ENCODE measurements at regions not wholly inside any gene's neighbourhood (a gene's known extent, or its start where the extent isn't known, plus 50 kb on each side); places are given as distances from the start of the nearest gene placed in this dataset.
"Not testable (repeated sequence)": the region's sequence is repeated elsewhere in the genome, so short reads cannot be mapped to it uniquely, and the experiment has no call there.

DNA sequence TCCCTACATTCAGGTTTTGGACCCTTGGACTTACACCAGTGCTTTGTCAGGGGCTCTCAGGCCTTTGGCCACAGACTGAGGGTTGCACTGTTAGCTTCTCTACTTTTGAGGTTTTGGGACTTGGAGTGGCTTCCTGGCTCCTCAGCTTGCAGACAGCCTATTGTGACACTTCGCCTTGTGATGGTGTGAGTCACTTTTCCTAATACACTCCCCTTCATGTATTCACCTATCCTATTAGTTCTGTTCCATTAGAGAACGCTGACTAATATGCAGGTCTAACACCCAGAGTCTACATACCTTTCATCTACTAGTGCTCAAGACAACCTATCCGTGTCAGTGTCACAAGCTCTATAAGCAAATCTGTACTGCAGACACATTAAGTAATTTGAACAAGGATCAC lies 605.3 kb downstream of the KCNT2 start:
- DNase-seq (ENCODE audit: low read depth in 2 of 2): no peak

DNA sequence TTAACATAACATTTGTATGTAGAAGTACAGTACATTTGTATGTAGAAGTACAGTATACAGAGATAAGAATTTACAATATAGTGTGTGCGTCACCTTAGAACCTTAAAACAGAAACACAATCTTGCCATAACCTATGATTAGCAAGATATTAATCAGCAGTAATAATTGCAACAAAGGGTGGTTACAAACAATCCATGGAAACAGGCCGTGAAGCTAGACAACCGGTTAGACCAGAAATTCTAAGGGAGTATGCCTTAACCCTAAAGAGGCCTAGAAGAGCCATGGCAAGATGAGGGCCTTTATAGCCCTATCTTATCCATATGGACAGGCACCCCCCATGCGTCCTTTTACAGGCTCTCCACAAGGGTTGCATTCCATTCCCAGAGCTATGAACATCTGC lies 605.9 kb downstream of the KCNT2 start:
- DNase-seq (ENCODE audit: low read depth in 2 of 2): not testable (repeated sequence)

DNA sequence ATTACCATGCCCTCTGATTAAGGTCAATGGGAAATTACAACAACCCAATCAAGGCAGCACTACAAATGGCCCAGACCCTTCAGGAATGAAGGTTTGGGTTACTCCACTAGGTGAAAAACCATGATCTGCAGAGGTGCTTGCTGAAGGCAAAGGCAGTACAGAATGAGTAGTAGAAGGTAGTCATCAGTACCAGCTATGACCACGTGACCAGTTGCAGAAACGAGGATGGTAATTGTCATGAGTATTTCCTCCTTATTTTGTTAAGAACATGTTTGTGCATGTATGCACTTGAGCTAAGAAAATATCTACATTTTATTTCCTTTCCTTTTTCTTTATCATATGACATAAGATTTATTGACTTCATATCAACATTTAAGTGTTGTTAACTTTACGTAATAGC lies 607.1 kb downstream of the KCNT2 start:
- no peak for DNase-seq (ENCODE audit: low read depth in 2 of 2)

DNA sequence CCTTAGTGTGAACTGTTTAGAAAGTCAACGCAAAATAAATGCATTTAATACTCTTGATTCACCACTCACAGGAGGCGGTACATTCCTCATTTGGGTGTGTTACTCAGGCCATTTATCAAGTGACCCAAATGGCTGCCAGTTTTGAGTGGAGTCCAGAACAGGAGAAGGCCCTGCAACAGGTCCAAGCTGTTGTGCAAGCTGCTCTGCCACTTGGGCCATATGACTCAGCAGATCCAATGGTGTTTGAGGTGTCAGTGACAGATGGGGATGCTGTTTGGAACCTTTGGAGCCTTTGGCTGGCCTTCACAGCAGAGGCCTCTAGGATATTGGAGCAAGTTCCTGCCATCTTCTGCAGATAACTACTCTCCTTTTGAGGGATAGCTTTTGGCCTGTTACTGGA lies 609.2 kb downstream of the KCNT2 start:
- no peak for DNase-seq (ENCODE audit: low read depth in 2 of 2)

DNA sequence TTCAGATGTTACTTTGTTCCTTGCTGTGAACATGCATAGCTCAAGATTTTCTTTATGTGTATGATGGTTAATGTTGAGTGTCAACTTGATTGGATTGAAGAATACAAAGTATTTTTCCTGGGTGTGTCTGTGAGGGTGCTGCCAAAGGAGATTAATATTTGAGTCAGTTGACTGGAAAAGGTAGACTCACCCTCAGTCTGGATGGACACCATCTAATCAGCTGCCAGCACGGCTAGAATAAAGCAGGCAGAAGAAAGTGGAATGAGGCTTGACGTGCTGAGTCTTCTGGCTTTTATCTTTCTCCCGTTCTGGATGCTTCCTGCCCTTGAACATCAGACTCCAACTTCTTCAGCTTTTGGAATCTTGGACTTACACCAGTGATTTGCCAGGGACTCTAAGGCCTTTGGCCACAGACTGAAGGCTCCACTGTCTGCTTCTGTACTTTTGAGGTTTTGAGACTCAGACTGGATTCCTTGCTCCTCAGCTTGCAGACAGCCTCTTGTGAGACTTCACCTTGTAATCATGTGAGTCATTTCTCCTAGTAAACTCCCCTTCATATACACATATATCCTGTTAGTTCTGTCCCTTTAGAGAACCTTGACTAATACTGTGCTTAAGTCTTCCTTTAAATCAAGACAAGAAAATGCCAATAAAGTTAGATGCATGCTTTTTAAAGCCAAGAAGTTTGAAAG lies 626.6 kb downstream of the KCNT2 start:
- DNase-seq (ENCODE audit: low read depth in 2 of 2): no peak

DNA sequence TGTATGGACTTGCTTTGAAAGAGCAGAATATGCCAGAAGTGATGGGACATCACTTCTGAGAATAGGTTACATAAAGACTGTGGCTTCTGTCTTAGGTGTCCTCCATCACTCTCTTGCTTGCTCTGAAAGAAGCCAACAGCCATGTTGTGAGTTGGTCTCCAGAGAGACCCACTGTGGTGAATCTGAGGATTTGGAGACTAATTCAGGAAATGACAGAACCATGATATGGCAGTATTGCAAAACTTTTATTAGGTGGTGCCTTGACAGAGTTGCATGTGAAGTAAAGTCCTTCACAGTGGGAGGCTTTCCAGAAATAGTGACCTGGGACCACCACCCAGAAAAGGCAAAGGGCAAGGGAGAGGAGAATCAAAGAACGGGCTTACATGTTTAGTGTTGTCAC lies 628.6 kb downstream of the KCNT2 start:
- no peak for DNase-seq (ENCODE audit: low read depth in 2 of 2)

DNA sequence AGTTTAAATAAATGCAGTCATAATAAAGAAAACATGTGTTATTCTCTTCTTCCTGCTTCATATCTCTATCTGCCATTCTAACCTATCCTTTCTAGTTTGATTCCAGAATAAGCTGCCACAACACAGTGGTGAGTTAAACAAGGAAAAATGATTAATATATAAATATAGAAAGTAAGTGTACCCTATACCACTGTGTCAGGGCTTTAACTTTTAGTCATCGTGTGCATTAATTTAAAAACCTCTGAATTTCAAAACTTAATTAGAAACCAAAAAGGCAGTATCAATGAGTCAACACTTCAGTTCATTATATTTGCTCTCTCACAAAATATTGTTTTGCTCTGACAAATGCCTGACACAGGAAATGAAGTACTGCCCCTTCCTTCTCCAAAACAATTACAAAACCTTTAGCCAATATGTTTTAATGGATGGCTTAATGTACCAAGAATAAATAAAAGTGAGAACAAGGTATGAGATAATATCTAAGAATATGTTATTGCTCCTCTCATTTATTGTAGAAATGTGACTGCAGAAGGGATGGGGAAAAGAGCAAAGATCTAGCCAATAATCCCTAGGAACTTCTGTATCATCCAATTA lies 634.8 kb downstream of the KCNT2 start:
- no peak for DNase-seq (ENCODE audit: low read depth in 2 of 2)

DNA sequence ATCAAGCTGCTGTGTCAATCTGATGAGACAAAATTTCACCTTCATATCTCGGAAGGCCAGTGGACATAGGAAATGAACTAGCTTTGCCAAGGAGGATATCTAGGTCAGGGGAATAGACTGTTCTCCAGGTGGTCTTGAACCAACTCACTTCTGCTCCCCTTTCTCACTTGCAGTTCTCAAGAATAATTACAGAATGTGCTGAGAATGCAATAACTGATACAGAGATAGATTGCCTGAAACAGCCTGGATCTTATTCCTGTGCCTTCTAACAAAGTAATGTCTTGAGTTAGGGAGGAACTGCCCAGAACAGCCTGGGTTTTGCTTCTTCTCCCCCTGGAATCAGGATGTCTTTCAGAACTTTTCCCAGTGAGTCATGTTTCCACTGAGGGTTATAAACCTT lies 636.7 kb downstream of the KCNT2 start:
- no peak for DNase-seq (ENCODE audit: low read depth in 2 of 2)

DNA sequence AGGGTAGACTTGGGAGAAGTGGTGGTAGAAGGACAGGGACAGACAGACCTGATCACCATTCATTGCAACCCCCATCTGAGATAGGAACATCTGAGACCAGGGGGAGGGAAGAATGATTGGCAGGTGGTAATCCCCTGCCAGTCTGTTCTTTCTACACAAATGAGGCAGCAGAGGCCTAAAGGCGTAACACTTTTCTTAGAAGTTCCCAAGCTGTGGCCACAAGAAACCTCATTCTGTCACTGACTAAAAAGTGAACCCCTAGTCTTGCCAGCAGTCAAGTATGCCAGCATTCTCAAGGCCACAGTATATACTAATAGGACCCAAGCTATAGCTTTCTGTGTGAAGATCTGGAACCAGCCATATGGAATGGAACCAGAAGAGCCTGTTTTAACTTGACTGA lies 638.0 kb downstream of the KCNT2 start:
- no peak for DNase-seq (ENCODE audit: low read depth in 2 of 2)

DNA sequence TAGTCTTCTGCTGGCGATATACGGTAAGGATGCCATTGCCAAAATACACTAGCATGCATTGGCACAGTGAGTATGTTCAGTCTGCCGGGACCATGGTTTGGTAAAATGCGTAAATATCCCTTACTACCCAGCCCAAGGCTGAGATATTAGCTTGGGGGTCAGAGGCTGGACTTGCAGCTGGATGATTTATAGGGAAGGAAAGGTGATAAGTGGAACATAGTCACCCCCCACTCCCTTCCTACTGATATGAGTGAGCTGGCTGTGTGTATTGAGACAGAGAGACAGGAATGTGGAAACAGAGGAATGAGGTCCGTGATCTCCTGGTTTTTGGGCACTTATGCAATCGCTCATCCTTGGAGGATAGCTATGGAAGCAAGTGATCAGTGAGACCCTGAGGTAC lies 642.8 kb downstream of the KCNT2 start:
- no peak for DNase-seq (ENCODE audit: low read depth in 2 of 2)

DNA sequence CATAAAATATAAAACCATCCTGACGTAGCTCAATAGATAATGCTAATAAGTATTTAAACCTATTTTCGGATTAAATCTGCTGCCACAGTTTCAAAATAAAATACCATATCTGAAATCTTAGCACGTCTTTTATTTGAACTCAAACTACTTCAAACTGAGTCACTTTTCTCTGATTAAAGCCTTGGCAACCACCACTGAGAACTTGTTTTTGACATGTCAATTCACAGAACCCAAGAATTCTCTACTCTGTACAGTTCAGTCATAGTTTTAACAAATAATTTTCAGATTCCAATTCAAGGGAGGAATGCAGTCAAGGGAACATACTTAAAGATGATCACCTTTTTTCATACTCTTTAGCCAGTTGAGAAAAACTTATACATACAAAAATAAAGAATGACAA lies 643.2 kb downstream of the KCNT2 start:
- no peak for DNase-seq (ENCODE audit: low read depth in 2 of 2)

DNA sequence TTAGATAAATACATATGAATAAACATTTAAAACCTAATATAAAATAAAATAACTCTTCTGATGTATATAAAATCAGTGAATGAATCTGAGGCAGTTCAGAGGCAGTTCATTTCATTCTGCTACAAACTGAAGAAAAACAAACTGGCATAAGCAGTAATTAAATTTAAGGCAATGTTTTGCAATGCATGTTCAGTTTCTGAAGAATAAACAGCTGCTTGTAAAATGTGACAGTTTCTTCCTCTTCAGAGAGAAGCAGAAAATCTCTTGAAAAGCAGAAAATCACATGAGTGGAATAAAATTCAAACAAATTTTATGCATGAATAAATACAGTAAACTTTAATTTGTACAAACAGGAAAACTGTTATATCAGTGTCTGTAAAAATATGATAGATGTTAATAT lies 643.7 kb downstream of the KCNT2 start:
- no peak for DNase-seq (ENCODE audit: low read depth in 2 of 2)

DNA sequence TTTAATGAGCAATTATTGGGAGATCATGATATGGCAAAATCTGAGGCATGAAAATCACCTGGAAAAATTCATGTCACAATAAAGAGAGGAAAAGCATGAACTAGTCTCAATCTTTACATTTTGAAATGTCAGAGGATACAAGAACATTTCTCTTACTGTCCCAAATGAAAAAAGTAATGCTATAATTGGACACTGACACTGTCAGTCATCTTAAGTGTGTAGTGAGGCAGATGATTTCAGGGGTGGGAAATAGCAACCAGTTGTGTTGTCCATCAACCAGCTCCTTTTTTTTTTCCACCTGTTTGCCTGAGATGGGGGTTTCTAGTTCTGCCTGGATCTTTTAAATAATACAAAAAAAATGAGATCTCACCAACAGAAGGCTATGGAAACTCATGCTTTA lies 646.2 kb downstream of the KCNT2 start:
- DNase-seq (ENCODE audit: low read depth in 2 of 2): no peak

DNA sequence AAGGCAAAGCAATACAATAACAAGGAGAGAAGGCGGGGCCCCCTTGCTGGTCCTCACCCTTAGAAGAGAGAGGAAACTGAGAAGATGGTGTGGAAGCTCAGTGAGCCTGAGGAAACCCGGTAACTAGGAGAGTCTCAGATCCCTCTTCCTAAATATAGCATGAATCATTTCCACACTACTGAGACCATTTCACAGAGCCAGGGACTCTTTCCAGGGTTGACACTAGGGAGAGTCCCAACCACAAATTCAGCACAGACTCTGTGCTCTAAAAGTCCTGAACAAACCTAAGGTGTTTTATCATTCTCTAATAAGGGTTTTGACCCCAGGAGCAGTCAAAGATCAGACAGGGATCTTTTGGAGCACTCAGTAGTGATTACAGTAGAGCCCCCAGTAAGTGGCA lies 647.7 kb downstream of the KCNT2 start:
- no peak for DNase-seq (ENCODE audit: low read depth in 2 of 2)

DNA sequence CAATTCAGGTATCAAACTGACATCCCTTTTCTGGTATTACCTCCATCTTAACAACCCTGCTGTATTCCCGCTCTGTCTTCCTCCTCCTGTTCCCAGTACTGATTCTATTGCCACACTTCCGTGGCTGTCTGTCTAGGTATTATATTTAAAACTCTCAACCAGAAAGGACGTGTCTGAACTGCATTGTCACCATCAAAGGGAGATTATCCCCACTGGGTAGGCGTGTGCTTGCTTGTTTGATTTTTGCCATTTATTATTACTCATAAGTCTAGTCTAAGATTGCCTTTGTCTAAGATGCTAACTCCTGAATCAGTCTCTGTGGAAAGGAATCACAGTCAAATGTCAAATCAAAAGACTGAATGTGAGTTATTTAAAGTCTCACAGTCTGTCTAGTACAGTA lies 650.1 kb downstream of the KCNT2 start:
- no peak for DNase-seq (ENCODE audit: low read depth in 2 of 2)

DNA sequence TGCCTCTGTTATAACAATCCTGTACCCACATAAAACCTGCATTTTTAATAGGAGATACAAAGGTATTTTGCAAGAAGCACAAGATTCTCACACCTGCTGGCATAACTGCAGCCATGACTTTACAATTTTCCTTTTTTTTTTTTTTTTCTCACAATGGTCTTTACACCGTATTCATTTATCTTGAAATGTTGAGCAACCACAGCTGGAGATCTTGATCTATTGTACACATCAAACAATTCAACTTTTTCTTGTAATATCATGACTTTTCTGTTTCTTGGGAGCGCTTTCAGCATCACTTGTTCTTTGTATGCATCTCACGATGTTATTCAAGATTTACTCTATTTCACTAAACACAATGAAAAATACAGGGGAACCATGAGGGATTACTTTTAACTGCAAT lies 651.4 kb downstream of the KCNT2 start:
- DNase-seq (ENCODE audit: low read depth in 2 of 2): no peak

DNA sequence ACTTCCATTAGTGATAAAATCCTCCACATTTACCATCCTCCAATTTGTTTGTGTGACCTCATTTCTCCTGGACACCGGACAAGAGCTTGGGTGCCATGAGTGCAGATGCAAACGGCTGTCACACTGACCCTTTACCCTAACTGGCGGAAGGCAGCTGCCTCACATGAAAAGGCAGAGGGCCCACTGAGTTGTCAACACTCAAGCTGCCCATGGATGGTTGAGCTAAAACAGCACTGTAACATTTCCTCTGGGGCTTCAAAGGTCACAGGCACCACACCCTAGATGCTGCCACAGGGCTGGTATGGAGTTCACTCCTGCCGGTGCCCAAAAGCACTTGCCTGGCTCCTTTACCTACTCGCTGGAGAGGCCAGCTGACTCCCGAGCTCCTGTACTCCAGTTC lies 653.4 kb downstream of the KCNT2 start:
- no peak for DNase-seq (ENCODE audit: low read depth in 2 of 2)

DNA sequence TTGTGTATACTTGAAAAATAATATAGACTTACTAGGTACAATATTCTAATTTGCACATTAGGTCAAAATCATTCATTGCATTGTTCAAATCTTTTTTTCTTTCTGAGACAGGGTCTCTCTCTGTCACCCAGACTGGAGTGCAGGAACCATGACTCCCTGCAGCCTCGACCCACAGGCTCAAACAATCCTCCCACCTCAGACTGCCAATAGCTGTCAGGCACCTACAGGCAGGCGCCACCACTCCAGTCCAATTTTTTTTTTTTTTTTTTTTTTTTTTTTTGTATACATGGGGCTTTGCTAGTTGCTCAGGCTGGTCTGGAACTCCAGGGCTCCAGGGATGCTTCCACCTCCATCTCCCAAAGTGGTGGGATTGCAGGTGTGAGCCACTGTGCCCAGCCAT lies 656.9 kb downstream of the KCNT2 start:
- no peak for DNase-seq (ENCODE audit: low read depth in 2 of 2)

DNA sequence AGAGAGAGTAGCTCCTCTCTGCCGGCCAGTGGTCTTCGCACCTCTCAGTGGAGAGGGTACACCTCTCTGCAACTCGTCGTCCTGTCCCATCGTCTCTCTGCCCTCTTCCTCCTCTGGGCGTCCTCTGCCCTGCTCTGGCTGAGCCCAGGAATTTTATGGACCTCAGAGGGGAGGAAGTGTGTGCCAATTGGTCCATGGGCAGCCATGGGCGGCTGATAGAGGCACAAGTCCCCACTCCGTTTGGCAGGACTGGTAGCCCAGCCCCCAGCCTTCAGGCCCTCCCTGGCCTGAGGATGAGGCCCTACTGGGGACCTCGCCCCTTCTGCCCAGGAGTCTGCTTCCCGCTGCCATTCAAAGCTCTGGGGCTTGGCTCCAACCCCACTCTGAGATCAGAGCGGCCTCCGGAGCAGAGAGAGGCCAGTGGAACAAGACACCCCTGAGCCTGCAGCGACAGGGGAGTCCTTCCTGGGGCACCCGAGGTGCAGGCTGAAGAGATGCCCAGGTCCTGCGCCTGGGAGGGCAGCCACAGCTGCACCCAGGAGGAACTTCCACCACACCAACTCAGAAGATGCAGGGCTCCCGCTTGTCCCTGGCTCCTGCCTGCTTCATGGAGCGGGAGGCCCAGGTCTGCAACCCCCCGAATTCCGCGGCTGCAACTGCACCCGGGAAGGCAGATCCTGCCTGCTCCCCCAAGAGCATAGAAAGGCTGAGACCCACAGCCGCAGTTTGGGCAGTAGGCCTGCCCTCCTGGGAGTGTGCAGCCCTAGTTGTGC lies 659.9 kb downstream of the KCNT2 start:
- DNase-seq (ENCODE audit: low read depth in 2 of 2): no peak

DNA sequence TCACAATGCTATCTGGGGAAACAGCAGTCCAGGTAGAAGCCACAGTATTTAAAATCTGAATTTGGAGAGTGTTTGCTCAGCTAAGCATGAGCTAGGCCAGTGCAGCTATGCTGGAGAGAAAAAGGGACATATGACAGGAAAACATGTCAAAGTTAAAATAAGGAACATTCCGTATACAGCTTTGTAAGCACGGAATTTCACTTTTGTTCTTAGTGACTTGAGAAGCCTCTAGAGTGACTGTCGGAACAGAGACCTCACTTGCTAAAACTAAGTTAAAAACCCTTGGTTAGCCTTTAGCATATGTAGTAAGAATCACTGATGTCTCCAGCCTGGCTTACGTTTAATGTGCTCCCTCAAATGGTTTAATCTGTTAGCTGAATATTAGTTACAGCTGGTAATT lies 661.7 kb downstream of the KCNT2 start:
- no peak for DNase-seq (ENCODE audit: low read depth in 2 of 2)

DNA sequence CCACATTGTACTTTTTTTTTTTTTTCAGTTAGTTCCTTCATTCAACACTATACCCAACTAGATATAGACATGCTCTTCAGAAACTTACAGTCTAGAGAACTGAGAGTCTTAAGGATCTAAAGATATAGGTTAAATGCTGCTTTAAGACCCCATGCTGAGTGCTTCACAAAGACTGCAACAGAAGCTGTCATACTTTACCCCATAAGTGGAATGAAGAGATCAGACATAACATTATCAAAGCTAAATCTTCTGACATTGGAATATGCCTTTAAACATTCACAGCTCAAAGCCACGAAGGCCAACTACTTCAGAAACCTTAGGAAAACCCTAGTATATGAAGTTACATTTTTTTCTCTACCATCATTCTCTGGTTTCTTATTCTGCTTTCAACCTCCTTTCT lies 666.4 kb downstream of the KCNT2 start:
- DNase-seq (ENCODE audit: low read depth in 2 of 2): no peak

DNA sequence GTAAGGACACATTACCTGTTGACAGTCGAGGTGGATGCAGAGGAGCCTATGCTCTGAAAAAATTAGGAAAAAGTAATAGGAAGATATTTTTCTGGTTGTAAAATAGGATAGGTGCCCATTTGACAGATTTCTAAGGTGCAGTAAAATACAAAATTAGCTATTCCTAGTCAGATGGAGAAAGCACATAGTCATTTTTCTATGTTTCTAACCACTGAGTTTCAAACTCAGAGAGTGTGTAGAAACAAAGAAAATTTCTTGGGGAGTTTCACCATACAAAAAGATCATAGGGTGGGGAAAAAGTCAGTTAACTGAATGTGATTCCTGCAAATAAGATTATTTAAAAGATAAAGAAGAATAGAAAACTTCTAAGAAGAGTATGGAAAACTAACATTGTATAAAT lies 666.9 kb downstream of the KCNT2 start:
- no peak for DNase-seq (ENCODE audit: low read depth in 2 of 2)

DNA sequence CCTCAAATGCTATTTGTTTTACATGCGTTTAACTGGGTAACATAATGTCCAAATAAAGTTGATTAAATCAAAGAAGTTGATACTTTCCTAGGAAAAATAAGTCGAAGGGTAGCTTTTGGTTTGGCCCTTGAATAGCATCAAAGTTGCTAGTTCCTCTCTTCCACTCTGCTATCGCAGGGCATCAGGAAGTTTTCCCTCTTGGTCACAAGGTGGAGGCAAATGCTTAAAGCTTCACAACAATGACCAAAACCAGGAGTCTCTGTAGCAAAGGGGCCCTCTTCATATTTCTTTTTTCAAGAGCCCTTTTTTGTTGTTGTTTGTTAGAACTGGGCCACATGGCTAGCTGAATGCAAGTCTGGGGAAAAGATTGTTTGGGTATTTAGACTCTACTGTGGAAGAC lies 668.4 kb downstream of the KCNT2 start:
- no peak for DNase-seq (ENCODE audit: low read depth in 2 of 2)
